ENCODE measurements at regions not wholly inside any gene's neighbourhood (a gene's known extent, or its start where the extent isn't known, plus 50 kb on each side); places are given as distances from the start of the nearest gene placed in this dataset.

DNA sequence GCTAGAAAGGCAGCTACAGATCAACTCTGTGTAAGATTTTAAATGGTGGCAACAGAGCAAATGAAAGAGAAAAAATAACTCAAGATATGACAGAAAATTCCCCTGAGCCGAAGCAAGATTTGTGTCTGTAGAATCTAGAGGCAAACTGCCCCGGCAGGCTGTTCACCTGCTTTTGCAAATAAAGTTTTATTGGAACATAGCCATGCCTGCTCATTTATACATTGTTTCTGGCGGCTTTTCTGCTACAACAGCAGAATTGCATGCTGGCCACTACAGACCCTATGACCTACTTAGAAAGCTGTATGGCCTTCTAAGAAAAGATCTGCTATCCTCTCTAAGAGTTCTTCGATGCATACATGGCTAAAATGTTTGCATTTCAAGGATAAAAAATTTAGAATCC lies 119.5 kb downstream of the SALL1 start:
- TF ChIP-seq POLR2A (IDR thresholded peaks at IDR 0.05) (no peak), EP300 (IDR thresholded peaks at IDR 0.05) (no peak), CTCF (IDR thresholded peaks at IDR 0.05) (no peak), POLR2AphosphoS5 (IDR thresholded peaks at IDR 0.05) (no peak)
- no peaks in the 10 kb centered on the region for H3K9me3 ChIP-seq
- ATAC-seq (ENCODE audit: low FRiP score in 2 of 2) (no peak), DNase-seq (no peak)
- no peak overlapping the region for H3K27ac ChIP-seq
- H3K36me3 ChIP-seq, result no peaks in the 10 kb centered on the region
- no peak overlapping the region for H3K4me3 ChIP-seq
- WGBS, 2 donors, result 81 to 84% methylated on average over 4 of the region's 4 CpGs
- H3K4me1 ChIP-seq, result no peaks in the 10 kb centered on the region
- H3K27me3 ChIP-seq, result no peaks in the 10 kb centered on the region

DNA sequence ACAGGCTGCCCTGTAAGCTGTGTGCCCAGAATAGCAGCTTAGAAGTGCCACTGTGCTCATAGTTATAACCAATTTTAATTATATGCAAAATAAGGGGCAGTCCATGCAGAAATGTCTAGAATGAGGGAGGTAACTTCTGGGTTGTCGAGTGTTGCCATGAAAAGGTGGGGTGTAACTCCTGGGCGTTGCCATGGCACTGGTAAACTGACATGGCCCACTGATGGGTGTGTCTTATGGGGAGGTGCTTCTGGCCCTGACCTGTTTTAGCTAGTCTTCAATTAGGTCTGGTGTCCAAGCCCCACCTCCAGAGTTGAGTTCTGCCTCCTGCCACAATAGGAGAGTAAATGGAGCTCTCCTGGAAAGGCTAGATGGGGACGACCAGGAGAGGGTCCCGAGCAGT lies 120.6 kb downstream of the SALL1 start:
- no peak overlapping the region for H3K4me3 ChIP-seq
- ATAC-seq (ENCODE audit: low FRiP score in 2 of 2) (no peak), DNase-seq (no peak)
- H3K36me3 ChIP-seq, result no peaks in the 10 kb centered on the region
- TF ChIP-seq EP300 (IDR thresholded peaks at IDR 0.05) (no peak), POLR2A (IDR thresholded peaks at IDR 0.05) (no peak), CTCF (IDR thresholded peaks at IDR 0.05) (no peak), POLR2AphosphoS5 (IDR thresholded peaks at IDR 0.05) (no peak)
- H3K27ac ChIP-seq, result no peak overlapping the region
- H3K4me1 ChIP-seq, result no peaks in the 10 kb centered on the region
- H3K27me3 ChIP-seq, result no peaks in the 10 kb centered on the region
- WGBS, 2 donors, result 45 to 55% methylated on average over 4 of the region's 4 CpGs
- no peaks in the 10 kb centered on the region for H3K9me3 ChIP-seq

DNA sequence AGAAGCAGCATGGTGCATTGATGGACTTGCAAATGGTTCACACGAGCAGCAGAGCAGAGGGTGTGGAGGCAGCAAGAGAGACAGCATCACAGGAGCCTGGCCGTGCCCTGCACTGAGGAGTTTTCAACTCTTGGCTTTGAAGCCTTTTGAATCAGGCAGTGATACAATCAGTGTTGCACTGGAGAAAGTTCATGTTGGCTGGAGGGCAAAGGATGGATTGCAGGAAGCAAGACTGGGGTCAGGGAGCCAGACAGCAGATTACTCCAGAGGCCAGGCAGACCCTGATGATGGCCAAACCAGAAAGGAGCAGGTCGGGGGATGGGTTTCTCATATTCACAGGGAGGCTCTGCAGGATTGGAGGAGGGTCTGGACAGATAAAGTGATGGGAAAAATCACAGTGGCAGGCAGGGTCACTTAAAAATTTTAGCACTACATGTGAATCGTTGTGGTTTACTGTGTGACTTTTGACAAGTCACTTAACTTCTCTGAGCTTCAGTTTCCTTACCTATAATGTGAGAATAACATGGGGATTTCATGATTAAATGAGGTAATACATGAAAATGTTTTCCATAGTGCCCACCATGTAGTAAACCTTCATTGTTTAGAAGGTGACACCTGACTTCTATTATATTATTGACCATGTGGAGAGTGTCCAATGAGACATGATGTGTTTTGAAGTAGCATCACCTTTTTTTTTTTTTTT lies 125.3 kb downstream of the SALL1 start:
- Histone ChIP-seq H3K36me3 (no peaks in the 10 kb centered on the region), H3K9me3 (no peaks in the 10 kb centered on the region), H3K4me1 (no peaks in the 10 kb centered on the region), H3K27me3 (no peaks in the 10 kb centered on the region), H3K4me3 (no peak overlapping the region), H3K27ac (no peak overlapping the region)
- 54 to 57% methylated on average over 4 of the region's 4 CpGs for WGBS, 2 donors
- TF ChIP-seq POLR2A (IDR thresholded peaks at IDR 0.05) (no peak), POLR2AphosphoS5 (IDR thresholded peaks at IDR 0.05) (no peak), CTCF (IDR thresholded peaks at IDR 0.05) (no peak), EP300 (IDR thresholded peaks at IDR 0.05) (no peak)
- ATAC-seq (ENCODE audit: low FRiP score in 2 of 2) (no peak), DNase-seq (no peak)

GRCh38 chr16:51024703-51025102 lies 126.4 kb downstream of the SALL1 start:
- no peak for TF ChIP-seq EP300 (IDR thresholded peaks at IDR 0.05)
- TF ChIP-seq CTCF (IDR thresholded peaks at IDR 0.05), result no peak
- TF ChIP-seq POLR2AphosphoS5 (IDR thresholded peaks at IDR 0.05), result no peak
- TF ChIP-seq POLR2A (IDR thresholded peaks at IDR 0.05), result no peak
- 31 to 41% methylated on average over 6 of the region's 6 CpGs for WGBS, 2 donors
- no peaks in the 10 kb centered on the region for H3K4me1 ChIP-seq

DNA sequence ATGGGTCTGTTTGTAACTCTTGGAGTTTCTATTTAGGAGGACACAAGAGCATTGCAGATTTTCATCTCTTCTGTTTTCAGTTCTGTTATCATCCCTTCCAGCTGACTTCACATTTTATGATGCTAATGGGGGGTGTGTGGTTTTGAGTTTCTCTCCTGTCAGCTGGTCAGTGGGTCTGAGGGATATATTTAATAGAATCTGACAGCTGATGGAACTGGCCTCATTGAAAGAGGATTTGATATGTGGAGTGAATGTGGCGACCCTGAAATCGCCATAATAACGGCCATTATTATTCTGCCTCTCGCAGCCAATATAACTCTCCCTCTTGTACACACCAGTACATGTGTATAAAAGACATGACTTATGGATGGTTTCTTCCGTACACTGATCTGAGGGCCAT lies 128.1 kb downstream of the SALL1 start:
- no peak overlapping the region for H3K27ac ChIP-seq
- DNase-seq (no peak), ATAC-seq (ENCODE audit: low FRiP score in 2 of 2) (no peak)
- TF ChIP-seq EP300 (IDR thresholded peaks at IDR 0.05), result no peak
- no peaks in the 10 kb centered on the region for H3K4me1 ChIP-seq
- H3K9me3 ChIP-seq, result no peaks in the 10 kb centered on the region
- H3K4me3 ChIP-seq, result no peak overlapping the region
- WGBS, 2 donors, result 81 to 88% methylated on average over 5 of the region's 5 CpGs
- no peaks in the 10 kb centered on the region for H3K27me3 ChIP-seq
- no peaks in the 10 kb centered on the region for H3K36me3 ChIP-seq

More at GRCh38 chr16:51024703-51025102, 126.4 kb downstream of the SALL1 start:
- no peak overlapping the region for H3K27ac ChIP-seq
- ATAC-seq (ENCODE audit: low FRiP score in 2 of 2) (no peak), DNase-seq (no peak)
- H3K27me3 ChIP-seq, result no peaks in the 10 kb centered on the region
- H3K9me3 ChIP-seq, result no peaks in the 10 kb centered on the region
- H3K4me3 ChIP-seq, result no peak overlapping the region
- H3K36me3 ChIP-seq, result no peaks in the 10 kb centered on the region
